Endodermal cell (in vitro differentiated cells): ENCODE measurements at regions not wholly inside any gene's neighbourhood (a gene's known extent, or its start where the extent isn't known, plus 50 kb on each side); places are given as distances from the start of the nearest gene placed in this dataset.

Experiments used
- DNase-seq: peaks from one replicate; pipeline ENCODE4 v3.0.0-alpha.2; 2017
- H3K27ac ChIP-seq: 2 replicates; pipeline ENCODE4 v1.5.1; 2013; ENCODE audit warnings: mild to moderate bottlenecking, low read depth, low read length, moderate library complexity
- H3K27me3 ChIP-seq: 2 replicates; pipeline ENCODE4 v1.6.1; 2013; ENCODE audit warnings: mild to moderate bottlenecking, low read length, moderate library complexity; ENCODE audit not compliant: insufficient read depth, control insufficient read depth, poor library complexity, severe bottlenecking
- H3K36me3 ChIP-seq: 2 replicates; pipeline ENCODE4 v1.7.0; 2013; ENCODE audit warnings: mild to moderate bottlenecking, low read length, moderate library complexity; ENCODE audit not compliant: control insufficient read depth, insufficient read depth
- H3K4me1 ChIP-seq: one replicate; pipeline ENCODE4 v1.7.0; 2013; ENCODE audit warnings: low read length; ENCODE audit not compliant: control insufficient read depth, insufficient read depth
- H3K4me3 ChIP-seq: 2 replicates; pipeline ENCODE4 v1.5.1; 2013; ENCODE audit warnings: mild to moderate bottlenecking, low read length, moderate library complexity
- H3K9ac ChIP-seq: 2 replicates; pipeline ENCODE4 v1.6.1; 2013; ENCODE audit warnings: mild to moderate bottlenecking, low read length, moderate library complexity; ENCODE audit not compliant: poor library complexity, severe bottlenecking; ENCODE audit errors: extremely low read depth
- H3K9me3 ChIP-seq: 2 replicates; pipeline ENCODE4 v1.6.1; 2013; ENCODE audit warnings: mild to moderate bottlenecking, low read length, moderate library complexity; ENCODE audit not compliant: control insufficient read depth
- H3K27ac Mint-ChIP-seq: 2 replicates; pipeline ENCODE4 v1.8.0; 2020; ENCODE audit warnings: mixed read lengths
- H3K27me3 Mint-ChIP-seq: 2 replicates; pipeline ENCODE4 v1.8.0; 2021; ENCODE audit warnings: mild to moderate bottlenecking, mixed read lengths; ENCODE audit not compliant: insufficient read depth
- H3K36me3 Mint-ChIP-seq: 2 replicates; pipeline ENCODE4 v1.8.0; 2020; ENCODE audit warnings: low read depth, mixed read lengths
- H3K4me1 Mint-ChIP-seq: 2 replicates; pipeline ENCODE4 v1.8.0; 2020; ENCODE audit warnings: mixed read lengths
- H3K4me3 Mint-ChIP-seq: 2 replicates; pipeline ENCODE4 v1.8.0; 2020; ENCODE audit warnings: mild to moderate bottlenecking, moderate library complexity, mixed read lengths
- H3K9me3 Mint-ChIP-seq: 2 replicates; pipeline ENCODE4 v1.8.0; 2020; ENCODE audit warnings: mild to moderate bottlenecking, mixed read lengths
- CTCF ChIP-seq: fragments of 200-600 bp; sonication (generic); conservative IDR thresholded peaks from 2 replicates; pipeline ENCODE4 v1.5.0; 2021; ENCODE audit warnings: antibody characterized with exemption, mild to moderate bottlenecking
- WGBS, 2 experiments: methylation state at CpG; one replicate each; pipeline versions ENCODE4 v1.1.5 to v1.1.7; 2013; ENCODE audit warnings: missing lambda C conversion rate in 2 of 2, mixed read lengths in 1 of 2; ENCODE audit not compliant: insufficient coverage in 1 of 2, insufficient read length in 1 of 2; 5-methylcytosine and 5-hydroxymethylcytosine counted together

GRCh38 chr2:43057742-43058725 is 168.4 kb downstream of the ZFP36L2 start:
- Histone ChIP-seq H3K9ac (no peak overlapping the region), H3K4me3 (no peak overlapping the region), H3K27me3 (no peaks in the 10 kb centered on the region), H3K9me3 (peaks cover 13% of the 10 kb centered on the region), H3K4me1 (peaks cover 4% of the 10 kb centered on the region), H3K27ac (peak overlapping the region; percentile 38), H3K36me3 (no peaks in the 10 kb centered on the region)
- DNase-seq: peak; percentile 65
- H3K36me3 Mint-ChIP-seq: peaks cover 5% of the 10 kb centered on the region
- peaks cover 18% of the 10 kb centered on the region for H3K4me1 Mint-ChIP-seq
- TF ChIP-seq CTCF: no peak
- H3K9me3 Mint-ChIP-seq: peaks cover 20% of the 10 kb centered on the region
- H3K27me3 Mint-ChIP-seq: peaks cover 3% of the 10 kb centered on the region
- 77 to 79% methylated on average over 15 to 20 of the region's 20 CpGs for whole genome bisulfite sequencing, 2 experiments
- H3K27ac Mint-ChIP-seq: no peak overlapping the region
- H3K4me3 Mint-ChIP-seq: no peak overlapping the region

GRCh38 chr2:43057026-43057741 is 169.2 kb downstream of the ZFP36L2 start:
- Mint-ChIP-seq H3K4me1 (peaks cover 18% of the 10 kb centered on the region), H3K4me3 (no peak overlapping the region), H3K36me3 (peaks cover 5% of the 10 kb centered on the region), H3K27me3 (peaks cover 3% of the 10 kb centered on the region), H3K27ac (no peak overlapping the region), H3K9me3 (peaks cover 18% of the 10 kb centered on the region)
- H3K27me3 ChIP-seq: no peaks in the 10 kb centered on the region
- peak; percentile 56 for DNase-seq
- TF ChIP-seq CTCF: no peak
- 74 to 86% methylated on average over 15 to 16 of the region's 16 CpGs for WGBS, 2 experiments
- no peak overlapping the region for H3K27ac ChIP-seq
- H3K9me3 ChIP-seq: peaks cover 12% of the 10 kb centered on the region
- no peaks in the 10 kb centered on the region for H3K36me3 ChIP-seq
- peaks cover 4% of the 10 kb centered on the region for H3K4me1 ChIP-seq
- no peak overlapping the region for H3K9ac ChIP-seq
- no peak overlapping the region for H3K4me3 ChIP-seq

GRCh38 chr2:43055985-43056384 is 170.4 kb downstream of the ZFP36L2 start:
- H3K9me3 Mint-ChIP-seq: peaks cover 6% of the 10 kb centered on the region
- no peaks in the 10 kb centered on the region for H3K36me3 Mint-ChIP-seq
- H3K4me1 Mint-ChIP-seq: peaks cover 18% of the 10 kb centered on the region
- TF ChIP-seq CTCF: no peak
- H3K36me3 ChIP-seq: no peaks in the 10 kb centered on the region
- no peak for DNase-seq
- no peak overlapping the region for H3K4me3 ChIP-seq
- no peaks in the 10 kb centered on the region for H3K27me3 Mint-ChIP-seq
- H3K9ac ChIP-seq: no peak overlapping the region
- H3K9me3 ChIP-seq: no peaks in the 10 kb centered on the region
- WGBS, 2 experiments: 72% methylated on average over 3 of the region's 3 CpGs; no CpG with 5 or more reads in 1 of the 2 experiments
- no peak overlapping the region for H3K27ac Mint-ChIP-seq
- H3K27ac ChIP-seq: no peak overlapping the region
- no peaks in the 10 kb centered on the region for H3K27me3 ChIP-seq
- no peak overlapping the region for H3K4me3 Mint-ChIP-seq
- peaks cover 4% of the 10 kb centered on the region for H3K4me1 ChIP-seq
